GM12872 (cell line): ENCODE measurements at regions not wholly inside any gene's neighbourhood (a gene's known extent, or its start where the extent isn't known, plus 50 kb on each side); places are given as distances from the start of the nearest gene placed in this dataset.

Experiments
- CTCF ChIP-seq: IDR thresholded peaks from 3 replicates; pipeline ENCODE4 v1.5.1; 2011; ENCODE audit warnings: low read depth, mild to moderate bottlenecking, low read length, moderate library complexity; ENCODE audit not compliant: insufficient read depth

- TF ChIP-seq CTCF = no peak
These were observed 435.0 kb upstream of the DYNLRB2 start for GRCh38 chr16:80105751-80106150.

- no peak for TF ChIP-seq CTCF
These were observed 435.6 kb upstream of the DYNLRB2 start for GRCh38 chr16:80105160-80105559.

- no peak for TF ChIP-seq CTCF
These were observed 436.4 kb upstream of the DYNLRB2 start for GRCh38 chr16:80104401-80104800.

- no peak for TF ChIP-seq CTCF
These were observed 437.3 kb upstream of the DYNLRB2 start for GRCh38 chr16:80103463-80103862.

- no peak for TF ChIP-seq CTCF
These were observed 439.8 kb upstream of the DYNLRB2 start for GRCh38 chr16:80100846-80101451.

GRCh38 chr16:80100186-80100585, 440.6 kb upstream of the DYNLRB2 start:
- no peak for TF ChIP-seq CTCF

GRCh38 chr16:80097098-80097497, 443.7 kb upstream of the DYNLRB2 start:
- no peak for TF ChIP-seq CTCF
